Stimulated activated CD4-positive, alpha-beta T cell treated with anti-CD3 and anti-CD28 coated beads, Interleukin-1b, Interleukin-23, amount 100 ng/mL, for 4 hours (primary cell): ENCODE measurements at regions not wholly inside any gene's neighbourhood (a gene's known extent, or its start where the extent isn't known, plus 50 kb on each side); places are given as distances from the start of the nearest gene placed in this dataset.

Experiments
- DNase-seq, 2 donors: peaks; one replicate each; pipeline ENCODE4 v3.0.0-alpha.2; 2020; ENCODE audit warnings: low read depth in 2 of 2

- DNase-seq: no peak
Measured at GRCh38 chr6:14903176-14904038, 342.5 kb upstream of the JARID2 start.

DNA sequence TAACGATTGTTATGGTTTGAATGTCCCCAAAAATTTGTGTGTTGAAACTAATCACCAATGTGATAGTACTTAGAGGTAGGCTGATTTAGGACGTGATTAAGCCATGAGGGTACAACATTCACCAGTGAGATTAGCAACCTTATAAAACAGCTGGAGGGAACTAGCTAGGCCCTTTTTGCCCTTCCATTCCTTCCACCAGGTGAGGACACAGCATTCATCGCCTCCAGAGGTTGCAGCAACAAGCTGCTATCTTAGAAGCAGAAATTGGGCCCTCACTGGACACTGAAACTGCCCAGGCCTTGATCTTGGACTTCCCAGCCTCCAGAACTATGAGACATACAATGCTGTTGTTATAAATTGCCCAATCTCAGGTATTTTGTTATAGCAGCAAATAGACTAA is 340.7 kb upstream of the JARID2 start:
- no peak for DNase-seq

GRCh38 chr6:14906621-14907020 is 339.2 kb upstream of the JARID2 start:
- no peak for DNase-seq

DNA sequence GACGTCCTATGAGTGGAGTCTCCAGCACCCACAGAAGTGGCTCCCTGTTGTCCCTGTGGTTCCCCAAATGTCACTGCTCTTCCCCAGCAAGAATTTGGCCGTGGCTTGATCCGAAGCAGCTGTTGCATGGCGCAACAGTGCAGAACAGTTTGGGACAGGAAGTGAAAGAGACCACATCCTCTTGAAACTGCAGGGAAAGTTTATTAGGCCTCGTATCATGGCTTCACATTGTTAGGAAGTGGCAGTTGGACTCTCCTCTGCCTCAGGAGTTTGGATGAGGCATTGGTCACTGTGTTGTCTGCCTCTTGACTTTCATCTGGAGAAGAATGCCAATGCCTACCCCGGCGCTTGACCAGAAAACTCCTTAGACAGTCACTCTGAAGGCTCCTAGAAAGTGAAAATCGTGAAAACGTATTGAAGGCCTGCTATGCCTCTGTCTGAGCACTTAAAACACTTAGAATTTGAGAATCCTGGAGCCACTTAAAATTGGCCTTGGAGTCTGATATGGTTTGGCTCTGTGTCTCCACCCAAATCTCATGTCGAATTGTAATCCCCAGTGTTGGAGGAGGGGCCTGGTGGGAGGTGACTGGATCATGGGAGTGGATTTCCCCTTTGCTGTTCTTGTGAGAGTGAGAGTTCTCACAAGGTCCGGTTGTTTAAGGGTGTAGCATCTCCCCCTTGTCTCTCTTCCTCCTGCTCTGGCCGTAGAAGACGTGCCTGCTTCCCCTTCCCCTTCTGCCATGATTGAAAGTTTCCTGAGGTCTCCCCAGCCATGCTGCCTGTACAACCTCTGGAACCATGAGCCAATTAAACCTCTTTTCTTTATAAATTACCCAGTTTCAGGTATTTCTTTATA is 334.9 kb upstream of the JARID2 start:
- DNase-seq: no peak

- no peak for DNase-seq
Measured at GRCh38 chr6:14912226-14912625, 333.6 kb upstream of the JARID2 start.

DNA sequence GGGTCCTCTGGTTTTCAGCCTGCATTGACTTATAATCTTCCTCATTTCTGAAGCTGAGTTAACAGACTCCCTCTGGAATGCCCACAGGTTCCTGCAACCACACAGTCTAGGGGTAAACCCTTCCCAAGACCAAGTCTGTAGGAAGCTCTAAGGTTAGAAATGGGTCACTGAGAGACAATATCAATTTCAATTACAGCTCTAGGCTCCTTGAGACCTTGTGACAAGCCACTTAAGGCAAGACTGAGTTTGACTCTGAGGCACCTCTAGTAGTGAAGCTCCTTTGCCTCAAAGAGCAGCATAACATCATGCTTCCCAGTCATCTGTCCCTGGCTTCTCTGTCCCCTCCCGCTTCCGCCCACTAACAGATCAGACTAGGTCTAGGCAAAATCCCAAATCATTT is 333.2 kb upstream of the JARID2 start:
- DNase-seq: no peak

DNA sequence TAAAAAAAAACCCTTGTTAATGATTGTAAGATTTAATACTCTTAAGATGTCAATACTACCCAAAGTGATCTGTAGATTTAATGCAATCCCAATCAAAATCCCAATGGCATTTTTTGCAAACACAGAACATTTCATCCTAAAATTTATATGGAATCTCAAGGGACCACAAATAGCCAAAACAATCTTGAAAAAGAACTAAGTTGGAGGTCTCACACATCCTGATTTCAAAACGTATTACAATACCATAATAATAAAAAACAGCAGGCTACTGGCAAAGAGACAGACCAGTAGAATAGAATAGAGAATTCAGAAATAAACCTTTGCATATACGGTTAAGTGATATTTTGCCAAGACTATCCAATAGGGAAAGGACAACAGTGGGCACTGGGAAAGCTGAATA is 331.9 kb upstream of the JARID2 start:
- DNase-seq: no peak

- no peak for DNase-seq
Measured at GRCh38 chr6:14915888-14916832, 329.7 kb upstream of the JARID2 start.

DNA sequence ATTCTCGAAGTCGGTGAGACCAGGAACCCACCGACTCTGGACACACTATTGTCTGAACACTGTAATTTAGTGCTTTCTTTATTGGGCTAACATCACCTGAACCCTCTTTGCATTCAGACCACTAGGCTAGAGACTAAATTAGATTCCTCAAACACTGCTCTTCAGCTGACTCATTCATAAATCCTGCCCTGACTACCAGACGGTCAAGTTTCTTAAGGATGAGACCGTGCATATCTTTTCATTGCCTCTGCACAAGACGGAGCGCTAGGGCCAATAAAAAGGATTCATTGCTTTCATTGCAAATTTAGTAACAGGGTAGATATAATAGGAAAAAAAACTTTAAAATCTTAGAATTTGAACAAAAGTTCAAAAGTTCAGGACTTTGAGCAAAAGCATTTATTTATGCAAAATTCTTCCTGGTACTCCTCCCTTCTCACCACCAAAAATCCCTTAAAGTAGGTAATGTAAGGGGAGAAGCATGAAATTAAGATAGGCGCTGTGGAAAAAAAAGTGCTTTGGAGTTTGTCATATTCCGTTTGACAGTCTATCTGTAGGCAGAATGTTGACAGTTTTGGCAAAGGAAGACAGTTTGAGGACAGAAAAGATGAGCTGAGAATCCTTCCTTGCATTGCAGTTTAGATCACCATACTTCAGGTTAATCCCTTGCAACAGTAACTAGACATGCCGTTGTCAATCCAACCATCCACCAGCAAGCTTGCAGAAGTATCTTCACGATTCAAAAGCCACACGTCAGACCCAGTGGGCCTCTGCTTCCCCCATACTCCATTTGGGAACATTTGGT is 328.6 kb upstream of the JARID2 start:
- no peak for DNase-seq

DNA sequence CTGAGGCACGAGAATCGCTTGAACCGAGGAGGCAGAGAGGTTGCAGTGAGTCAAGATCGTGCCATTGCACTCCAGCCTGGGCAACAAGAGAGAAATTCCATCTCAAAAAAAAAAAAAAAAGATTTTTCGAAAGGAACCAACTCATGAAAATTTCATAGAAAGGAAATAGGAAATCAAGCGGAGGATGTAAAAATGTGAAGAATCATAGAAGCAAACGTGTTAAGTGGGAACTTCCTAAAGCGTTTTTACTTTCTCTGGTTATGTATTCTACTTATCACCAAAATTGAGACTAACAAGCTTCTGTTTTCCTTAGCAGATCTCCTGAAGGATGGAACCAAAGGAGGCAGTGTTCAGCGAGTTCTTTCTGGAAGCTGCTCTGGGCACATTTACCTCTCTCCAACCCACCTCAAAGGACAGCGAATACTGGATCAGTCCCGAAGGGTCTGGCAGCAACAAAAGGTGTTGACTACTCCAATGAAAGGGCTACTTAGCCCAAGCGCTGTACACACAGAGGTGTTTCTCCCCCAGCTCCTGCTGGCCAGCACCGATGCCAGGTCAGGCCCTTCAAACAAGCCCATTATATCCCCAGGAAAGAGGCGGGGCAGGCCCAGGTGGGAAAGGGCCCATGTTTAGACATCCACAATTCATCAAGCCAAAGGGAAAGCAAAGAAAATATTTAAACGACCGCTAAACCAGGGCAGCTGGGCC is 327.5 kb upstream of the JARID2 start:
- no peak for DNase-seq

GRCh38 chr6:14919038-14919670 is 326.7 kb upstream of the JARID2 start:
- DNase-seq: no peak

- no peak for DNase-seq
Measured at GRCh38 chr6:14920276-14920675, 325.6 kb upstream of the JARID2 start.

- DNase-seq: no peak
Measured at GRCh38 chr6:14921170-14921569, 324.7 kb upstream of the JARID2 start.

DNA sequence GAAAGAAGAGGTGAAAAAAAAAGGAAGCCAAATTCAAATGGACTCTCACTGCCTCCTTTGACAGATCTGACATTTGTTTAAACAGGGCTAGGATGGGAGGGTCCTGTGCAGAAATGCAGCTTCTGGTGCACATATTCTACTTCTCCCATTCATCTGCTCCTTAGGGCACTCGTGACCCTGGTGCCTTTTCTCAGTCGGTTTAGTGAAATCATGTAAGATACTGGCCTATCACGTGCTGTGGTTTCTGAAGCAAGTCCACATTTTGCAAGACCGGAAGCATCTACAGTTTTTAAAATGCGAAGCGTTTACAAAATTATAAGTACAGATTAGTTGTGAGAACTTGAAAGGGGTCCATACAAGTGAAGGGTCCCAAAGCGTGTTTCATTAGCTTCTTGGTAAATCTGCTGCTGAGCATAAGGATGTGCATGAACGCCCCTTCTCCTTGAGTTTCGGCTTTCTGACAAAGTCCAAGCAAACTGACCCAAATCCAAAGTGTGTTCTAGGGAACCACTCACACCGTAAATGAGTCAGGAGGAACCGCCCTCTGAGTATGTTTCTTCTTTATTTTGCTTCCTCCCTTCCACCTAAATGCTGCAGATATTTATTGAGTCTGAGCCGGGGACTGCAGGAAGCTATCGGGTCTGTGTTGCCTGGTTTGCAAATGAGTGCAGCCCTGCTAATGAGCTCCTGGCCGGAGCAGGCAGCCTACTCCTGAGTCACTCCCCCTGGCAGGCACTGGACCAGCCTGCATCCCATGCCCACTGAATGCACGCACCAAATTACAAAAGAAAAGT is 323.8 kb upstream of the JARID2 start:
- no peak for DNase-seq

DNA sequence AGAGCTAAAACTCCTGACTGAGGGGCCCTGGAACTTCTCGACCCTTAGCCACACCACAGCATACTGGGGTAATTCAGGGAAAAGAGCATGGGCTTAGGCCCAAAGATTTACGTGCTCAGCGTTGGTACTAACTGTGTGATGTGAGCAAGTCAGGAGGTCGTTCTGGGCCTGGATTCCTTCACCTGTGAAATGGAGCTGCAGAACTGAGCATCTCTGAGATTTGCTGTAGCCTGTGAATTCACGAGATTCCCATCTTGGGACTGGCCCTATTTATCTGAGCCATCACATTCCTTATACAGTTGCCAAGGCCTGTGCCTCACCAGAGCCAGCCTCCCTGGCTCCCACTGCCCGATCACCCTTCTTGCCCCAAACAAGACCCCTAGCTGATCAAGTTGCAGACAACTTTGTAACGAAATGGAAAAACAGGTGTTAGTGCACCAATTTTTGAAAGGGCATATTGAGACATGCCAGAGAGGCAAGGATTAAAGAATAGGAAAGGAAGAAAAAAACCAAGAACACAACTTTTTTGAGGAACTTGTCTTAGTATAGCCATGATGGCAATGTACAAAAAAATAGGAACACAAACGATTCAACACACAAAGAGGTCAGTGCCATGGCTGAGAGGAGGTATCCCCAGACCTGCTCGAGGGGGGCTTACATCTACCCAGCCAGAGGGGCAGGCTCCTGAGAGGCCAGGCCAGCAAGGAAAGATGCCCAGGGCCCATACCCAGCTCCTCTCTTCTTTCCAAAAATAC is 323.0 kb upstream of the JARID2 start:
- no peak for DNase-seq

DNA sequence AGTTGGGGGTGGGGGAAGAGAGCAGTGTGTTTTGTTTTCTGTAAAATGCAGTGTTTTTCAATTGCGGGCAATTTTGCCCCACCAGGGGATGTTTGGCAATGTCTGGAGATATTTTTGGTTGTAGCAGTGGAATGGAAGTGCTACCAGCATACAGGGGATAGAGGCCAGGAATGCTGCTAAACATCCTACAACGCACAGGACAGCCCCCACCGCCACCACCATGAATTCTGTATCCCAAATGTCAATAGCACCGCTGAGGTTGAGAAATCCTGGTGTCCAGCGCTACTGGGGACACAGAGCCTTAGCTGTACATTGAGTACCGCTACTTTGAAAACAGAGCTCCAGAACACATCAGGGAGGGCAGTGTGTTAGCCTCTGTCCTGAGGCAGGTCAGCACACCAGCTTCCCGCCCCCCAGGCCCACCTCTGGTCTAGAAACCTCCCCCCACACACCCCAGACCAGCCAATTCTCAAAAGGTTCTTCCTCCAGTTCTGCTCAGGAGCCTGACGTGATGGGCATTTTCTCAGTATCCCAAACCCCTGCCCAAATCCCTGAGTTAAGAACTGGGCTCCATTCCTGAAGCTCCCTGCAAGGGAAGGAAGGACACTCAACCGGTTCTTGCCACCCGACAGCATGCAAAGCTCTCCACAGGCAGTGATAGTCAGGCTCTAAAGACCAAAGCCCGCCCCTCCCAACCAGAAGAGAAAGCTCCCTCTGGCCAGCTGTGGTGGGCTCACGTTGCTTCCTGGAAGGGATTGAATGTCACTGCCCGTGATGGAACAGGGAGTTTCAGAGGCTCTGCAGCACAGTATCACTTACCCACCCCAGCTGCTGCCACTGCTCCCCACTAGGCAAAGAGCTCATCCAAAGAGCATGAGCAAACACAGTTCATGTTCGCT is 321.5 kb upstream of the JARID2 start:
- no peak for DNase-seq

DNA sequence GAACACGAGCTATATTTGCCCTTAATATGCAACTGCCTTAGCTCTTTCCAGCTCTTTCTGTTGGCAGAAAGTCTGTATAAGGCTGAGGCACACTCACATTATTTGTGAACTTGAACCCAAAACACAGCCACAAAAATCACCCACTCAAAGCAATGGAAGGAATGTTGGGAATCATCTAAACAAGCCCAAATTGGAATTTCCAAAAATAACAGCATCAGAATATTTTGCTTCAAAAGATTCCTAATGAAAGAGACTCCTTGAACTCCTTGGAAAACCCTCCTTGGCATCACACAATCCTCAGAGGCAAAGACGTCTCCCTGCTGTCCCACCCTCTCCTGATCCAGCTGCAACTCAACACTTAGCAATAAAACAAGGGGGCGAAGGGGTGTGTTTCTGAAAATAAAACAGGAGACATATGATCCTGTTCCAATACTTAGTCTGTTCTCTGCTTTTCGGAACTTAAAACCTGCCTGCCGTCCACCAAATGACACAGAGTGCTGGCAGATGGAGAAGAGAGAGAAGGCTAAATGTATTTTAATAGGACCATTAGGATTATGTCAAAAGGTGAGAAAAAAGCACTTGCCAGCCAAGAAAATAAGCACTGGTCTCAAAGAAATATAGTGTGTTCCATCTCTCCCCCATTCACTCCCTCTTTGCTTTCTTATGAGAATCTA is 320.7 kb upstream of the JARID2 start:
- no peak for DNase-seq
